ENCODE measurements at regions not wholly inside any gene's neighbourhood (a gene's known extent, or its start where the extent isn't known, plus 50 kb on each side); places are given as distances from the start of the nearest gene placed in this dataset.

- Histone ChIP-seq H3K4me1 (no peaks in the 10 kb centered on the region), H3K27ac (no peak overlapping the region), H3K4me3 (no peak overlapping the region), H3K36me3 (no peaks in the 10 kb centered on the region), H3K27me3 (no peaks in the 10 kb centered on the region), H3K9me3 (no peaks in the 10 kb centered on the region)
- TF ChIP-seq EP300 (IDR thresholded peaks at IDR 0.05) (no peak), POLR2A (IDR thresholded peaks at IDR 0.05) (no peak), CTCF (IDR thresholded peaks at IDR 0.05) (no peak), POLR2AphosphoS5 (IDR thresholded peaks at IDR 0.05) (no peak)
- no peak for DNase-seq (ENCODE audit: low spot score in 2 of 2)
- WGBS = 28% methylated on average over 5 of the region's 5 CpGs
Measured at GRCh38 chr6:95227351-95227750, 350.0 kb upstream of the MANEA start.

GRCh38 chr6:95228636-95229035, 348.7 kb upstream of the MANEA start:
- Histone ChIP-seq H3K27me3 (no peaks in the 10 kb centered on the region), H3K27ac (no peak overlapping the region), H3K4me1 (no peaks in the 10 kb centered on the region), H3K9me3 (no peaks in the 10 kb centered on the region), H3K36me3 (no peaks in the 10 kb centered on the region), H3K4me3 (no peak overlapping the region)
- no peak for DNase-seq (ENCODE audit: low spot score in 2 of 2)
- WGBS = 67% methylated on average over 3 of the region's 3 CpGs
- no peak for TF ChIP-seq POLR2A (IDR thresholded peaks at IDR 0.05)
- TF ChIP-seq CTCF (IDR thresholded peaks at IDR 0.05) = no peak
- no peak for TF ChIP-seq EP300 (IDR thresholded peaks at IDR 0.05)
- TF ChIP-seq POLR2AphosphoS5 (IDR thresholded peaks at IDR 0.05) = no peak

- no peaks in the 10 kb centered on the region for H3K4me1 ChIP-seq
- WGBS = 79% methylated on average over 2 of the region's 2 CpGs
- no peak for DNase-seq (ENCODE audit: low spot score in 2 of 2)
- no peak overlapping the region for H3K27ac ChIP-seq
- H3K4me3 ChIP-seq = no peak overlapping the region
- no peaks in the 10 kb centered on the region for H3K27me3 ChIP-seq
- TF ChIP-seq POLR2AphosphoS5 (IDR thresholded peaks at IDR 0.05) = no peak
- TF ChIP-seq POLR2A (IDR thresholded peaks at IDR 0.05) = no peak
- TF ChIP-seq CTCF (IDR thresholded peaks at IDR 0.05) = no peak
- no peak for TF ChIP-seq EP300 (IDR thresholded peaks at IDR 0.05)
- H3K36me3 ChIP-seq = no peaks in the 10 kb centered on the region
- no peaks in the 10 kb centered on the region for H3K9me3 ChIP-seq
Measured at GRCh38 chr6:95230071-95230740, 347.1 kb upstream of the MANEA start.

- no peak overlapping the region for H3K27ac ChIP-seq
- TF ChIP-seq POLR2AphosphoS5 (IDR thresholded peaks at IDR 0.05) (no peak), POLR2A (IDR thresholded peaks at IDR 0.05) (no peak), EP300 (IDR thresholded peaks at IDR 0.05) (no peak), CTCF (IDR thresholded peaks at IDR 0.05) (no peak)
Measured at GRCh38 chr6:95231416-95231815, 345.9 kb upstream of the MANEA start.

GRCh38 chr6:95232446-95232845, 344.9 kb upstream of the MANEA start:
- H3K27ac ChIP-seq = no peak overlapping the region
- H3K4me1 ChIP-seq = no peaks in the 10 kb centered on the region
- TF ChIP-seq POLR2AphosphoS5 (IDR thresholded peaks at IDR 0.05) (no peak), CTCF (IDR thresholded peaks at IDR 0.05) (no peak), EP300 (IDR thresholded peaks at IDR 0.05) (no peak), POLR2A (IDR thresholded peaks at IDR 0.05) (no peak)
- no peak overlapping the region for H3K4me3 ChIP-seq
- no peak for DNase-seq (ENCODE audit: low spot score in 2 of 2)
- H3K36me3 ChIP-seq = no peaks in the 10 kb centered on the region
- H3K9me3 ChIP-seq = no peaks in the 10 kb centered on the region
- 93% methylated on average over 4 of the region's 4 CpGs for WGBS
- no peaks in the 10 kb centered on the region for H3K27me3 ChIP-seq

More at GRCh38 chr6:95231416-95231815, 345.9 kb upstream of the MANEA start:
- no peak overlapping the region for H3K4me3 ChIP-seq
- no peak for DNase-seq (ENCODE audit: low spot score in 2 of 2)
- H3K36me3 ChIP-seq = no peaks in the 10 kb centered on the region
- H3K9me3 ChIP-seq = no peaks in the 10 kb centered on the region
- no peaks in the 10 kb centered on the region for H3K27me3 ChIP-seq
- no peaks in the 10 kb centered on the region for H3K4me1 ChIP-seq

Data from suprapubic skin (tissue), 4 donors.